SK-N-SH (cell line): ENCODE measurements at regions not wholly inside any gene's neighbourhood (a gene's known extent, or its start where the extent isn't known, plus 50 kb on each side); places are given as distances from the start of the nearest gene placed in this dataset.

Experiments used
- CTCF ChIA-PET: fragments of 300-600, 350-600 bp; formaldehyde crosslinking; extraction: SDS; loops from one replicate; lab custom pipeline; 2021; lab: Yijun Ruan, JAX
- POLR2A ChIA-PET: fragments of 350-600 bp; sonication (Branson Sonifier 250); formaldehyde crosslinking; extraction: SDS; loops from one replicate; lab custom pipeline; 2020; ENCODE audit warnings: antibody characterized with exemption, inconsistent platforms; lab: Yijun Ruan, JAX
- DNase-seq: peaks from one replicate; pipeline ENCODE4 v3.0.0; 2012
- H2AFZ ChIP-seq: fragments of 200-600 bp; sonication (generic); 2 replicates; pipeline ENCODE4 v1.8.1; 2016; ENCODE audit warnings: antibody characterized with exemption, mild to moderate bottlenecking, low read depth
- H3F3A ChIP-seq: fragments of 200-600 bp; sonication (generic); replicated peaks from 2 replicates; pipeline ENCODE3; 2016; ENCODE audit warnings: antibody characterized with exemption, mild to moderate bottlenecking; ENCODE audit not compliant: insufficient read depth
- H3K27ac ChIP-seq, 2 experiments: fragments of 200-500 bp in 1 of 2; fragments of 200-600 bp in 1 of 2; sonication (Bioruptor generic) in 1 of 2; sonication (generic), shearing (Covaris generic) in 1 of 2; 2 replicates each; pipeline versions ENCODE4 v1.5.1 to v1.6.1; 2014 to 2016; ENCODE audit warnings: low read depth in 2 of 2, inconsistent platforms in 1 of 2, low read length in 1 of 2, mild to moderate bottlenecking in 1 of 2, mixed read lengths in 1 of 2
- H3K27me3 ChIP-seq: fragments of 200-600 bp; sonication (generic), shearing (Covaris generic); 2 replicates; pipeline ENCODE4 v1.6.1; 2016; ENCODE audit warnings: mixed run types; ENCODE audit not compliant: insufficient read depth
- H3K36me3 ChIP-seq, 2 experiments: fragments of 200-500 bp in 1 of 2; fragments of 200-600 bp in 1 of 2; sonication (Bioruptor generic) in 1 of 2; sonication (generic) in 1 of 2; replicated peaks in 1 of 2; 2 replicates each; pipeline versions ENCODE3 to v1.5.1; 2014 to 2016; ENCODE audit warnings: low read length in 1 of 2, mild to moderate bottlenecking in 1 of 2; ENCODE audit not compliant: insufficient read depth in 2 of 2, control insufficient read depth in 1 of 2
- H3K4me1 ChIP-seq, 2 experiments: fragments of 200-500 bp in 1 of 2; fragments of 200-600 bp in 1 of 2; sonication (Bioruptor generic) in 1 of 2; sonication (generic), shearing (Covaris generic) in 1 of 2; 2 replicates each; pipeline versions ENCODE4 v1.5.1 to v1.6.1; 2014 to 2016; ENCODE audit warnings: low read depth in 1 of 2, low read length in 1 of 2, mixed run types in 1 of 2; ENCODE audit not compliant: insufficient read depth in 2 of 2, control insufficient read depth in 1 of 2
- H3K4me2 ChIP-seq: fragments of 200-600 bp; sonication (generic), shearing (Covaris generic); 2 replicates; pipeline ENCODE4 v1.6.1; 2017; ENCODE audit warnings: mixed run types
- H3K4me3 ChIP-seq, 2 experiments: fragments of 200-500 bp in 1 of 2; fragments of 200-600 bp in 1 of 2; sonication (Bioruptor generic) in 1 of 2; sonication (generic), shearing (Covaris generic) in 1 of 2; 2 replicates each; pipeline versions ENCODE4 v1.5.1 to v1.8.1; 2014 to 2016; ENCODE audit warnings: low read depth in 2 of 2, inconsistent platforms in 1 of 2, low read length in 1 of 2, mild to moderate bottlenecking in 1 of 2, mixed read lengths in 1 of 2, moderate library complexity in 1 of 2
- H3K79me2 ChIP-seq: fragments of 200-600 bp; sonication (generic); 2 replicates; pipeline ENCODE4 v1.8.1; 2017; ENCODE audit warnings: mild to moderate bottlenecking; ENCODE audit not compliant: insufficient read depth
- H3K9ac ChIP-seq: fragments of 200-600 bp; sonication (generic); 2 replicates; pipeline ENCODE4 v1.6.1; 2017; ENCODE audit warnings: mixed run types
- H3K9me2 ChIP-seq: fragments of 200-600 bp; sonication (generic); 2 replicates; pipeline ENCODE4 v1.6.1; 2017; ENCODE audit warnings: mixed run types
- H3K9me3 ChIP-seq: fragments of 200-600 bp; sonication (generic); 2 replicates; pipeline ENCODE4 v1.6.1; 2017; ENCODE audit warnings: mixed run types, mild to moderate bottlenecking, moderate library complexity
- H4K20me1 ChIP-seq: fragments of 200-600 bp; sonication (generic); 2 replicates; pipeline ENCODE4 v1.6.1; 2017; ENCODE audit warnings: mild to moderate bottlenecking, mixed run types; ENCODE audit not compliant: insufficient read depth
- CHD2 ChIP-seq: fragments of 150-350 bp; IDR thresholded peaks from 2 replicates; pipeline ENCODE4 v1.6.1; 2018; ENCODE audit warnings: low read length; ENCODE audit not compliant: partially characterized antibody
- EP300 ChIP-seq, 2 experiments: IDR thresholded peaks; 2 replicates each; pipeline versions ENCODE4 v1.4.0 to v1.6.1; 2012; ENCODE audit warnings: borderline replicate concordance in 1 of 2, low read depth in 1 of 2, low read length in 1 of 2
- EZH2phosphoT487 ChIP-seq: fragments of 200-600 bp; sonication (generic); IDR thresholded peaks from 2 replicates; pipeline ENCODE4 v1.6.1; 2017; ENCODE audit warnings: low read depth, mixed run types, mild to moderate bottlenecking, antibody characterized with exemption, moderate library complexity, borderline replicate concordance
- FOSL2 ChIP-seq: IDR thresholded peaks from 2 replicates; pipeline ENCODE4 v1.4.0; 2012; ENCODE audit warnings: low read depth, mild to moderate bottlenecking, moderate library complexity, borderline replicate concordance
- GABPA ChIP-seq: IDR thresholded peaks from 2 replicates; pipeline ENCODE4 v1.4.0; 2012; ENCODE audit warnings: low read depth, mild to moderate bottlenecking
- MEF2A ChIP-seq: IDR thresholded peaks from 2 replicates; pipeline ENCODE4 v1.4.0; 2012; ENCODE audit warnings: low read depth, borderline replicate concordance
- NFIC ChIP-seq: IDR thresholded peaks from 2 replicates; pipeline ENCODE4 v1.4.0; 2012; ENCODE audit warnings: borderline replicate concordance
- RCOR1 ChIP-seq: fragments of 150-350 bp; IDR thresholded peaks from 2 replicates; pipeline ENCODE4 v1.6.1; 2017; ENCODE audit warnings: antibody characterized with exemption, low read length
- RXRA ChIP-seq: IDR thresholded peaks from 2 replicates; pipeline ENCODE4 v1.4.0; 2012; ENCODE audit warnings: low read depth, mild to moderate bottlenecking, borderline replicate concordance
- SIN3A ChIP-seq: IDR thresholded peaks from 2 replicates; pipeline ENCODE4 v1.6.1; 2012; ENCODE audit warnings: low read depth, mild to moderate bottlenecking, low read length, moderate library complexity, borderline replicate concordance
- SMC3 ChIP-seq: IDR thresholded peaks from 2 replicates; pipeline ENCODE4 v1.6.1; 2012; ENCODE audit warnings: low read depth, low read length, improper control_type of control experiment
- YY1 ChIP-seq: IDR thresholded peaks from 2 replicates; pipeline ENCODE4 v1.4.0; 2012; ENCODE audit warnings: low read depth, mild to moderate bottlenecking
- WGBS: methylation state at CpG from one replicate; pipeline ENCODE4 v1.1.6; 2017; ENCODE audit warnings: low lambda C conversion rate; 5-methylcytosine and 5-hydroxymethylcytosine counted together
- TF ChIP-seq, protein P1 (sequence below): IDR thresholded peaks from 2 replicates; pipeline ENCODE4; 2012
- TF ChIP-seq, protein P2 (sequence below): IDR thresholded peaks from 2 replicates; pipeline ENCODE4 v1.4.0; 2012; ENCODE audit warnings: low read depth, borderline replicate concordance
- TF ChIP-seq, protein P3 (sequence below): fragments of 200-600 bp; sonication (generic); IDR thresholded peaks from 2 replicates; pipeline ENCODE4 v1.6.1; 2017; ENCODE audit warnings: antibody characterized with exemption, mild to moderate bottlenecking, moderate library complexity
- TF ChIP-seq, protein P4 (sequence below): fragments of 150-350 bp; IDR thresholded peaks from 2 replicates; pipeline ENCODE4 v1.6.1; 2017; ENCODE audit warnings: antibody characterized with exemption, low read length, low read depth, borderline replicate concordance

DNA sequence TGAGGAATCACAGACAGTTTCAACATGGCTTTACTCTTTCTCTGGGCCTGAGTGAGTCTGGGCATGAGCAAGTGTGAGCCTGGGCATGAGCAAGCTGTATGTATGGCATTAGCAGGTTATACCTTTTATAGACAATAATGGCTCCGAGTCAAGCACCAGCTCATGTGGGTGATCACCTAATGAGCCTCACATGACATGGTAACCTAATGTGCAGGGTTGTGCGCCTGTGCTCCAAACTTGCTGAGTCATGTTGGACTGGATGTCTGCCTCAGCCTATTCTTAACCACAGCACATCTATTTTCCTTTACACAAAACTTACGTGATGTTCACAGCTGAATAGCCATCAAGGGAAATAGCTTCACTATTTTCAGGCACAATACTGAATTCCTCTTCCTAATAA, 236.2 kb upstream of the NRIP1 start:
- CTCF ChIA-PET: no interaction called here

DNA sequence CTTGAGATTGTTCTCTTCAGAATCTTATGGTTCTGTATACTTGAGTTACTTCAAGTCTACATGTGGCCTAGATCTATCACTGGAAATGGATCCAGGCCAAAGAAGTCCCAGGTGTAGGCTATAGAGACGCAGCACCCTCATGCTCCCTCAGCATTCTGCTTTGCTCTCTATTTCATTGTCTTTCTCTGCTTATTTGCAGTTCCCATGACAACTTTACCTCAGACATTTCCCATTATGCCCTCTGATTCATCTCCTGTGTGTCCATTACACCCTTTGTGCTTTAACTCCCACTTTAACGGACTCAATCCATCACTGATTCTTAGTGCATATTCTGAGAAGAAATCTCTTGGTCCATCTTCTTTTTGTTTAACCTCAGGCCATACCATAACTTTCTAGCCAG, 236.9 kb upstream of the NRIP1 start:
- Histone ChIP-seq H3K9me3 (no peaks in the 10 kb centered on the region), H3K4me1 (no peaks in the 10 kb centered on the region), H4K20me1 (no peaks in the 10 kb centered on the region), H3K9me2 (no peaks in the 10 kb centered on the region), H2AFZ (no peak overlapping the region), H3K4me2 (no peak overlapping the region), H3K9ac (no peak overlapping the region), H3K27ac (no peak overlapping the region), H3K36me3 (no peaks in the 10 kb centered on the region), H3F3A (no peaks in the 10 kb centered on the region), H3K4me3 (no peak overlapping the region), H3K27me3 (no peaks in the 10 kb centered on the region), H3K79me2 (no peaks in the 10 kb centered on the region)
- TF ChIP-seq EP300 (IDR thresholded peaks at IDR 0.05; ENCODE audit: borderline replicate concordance in 1 of 2, low read depth in 1 of 2, low read length in 1 of 2) (no peak), GABPA (no peak), SMC3 (no peak), CHD2 (no peak), YY1 (no peak), MEF2A (no peak), NFIC (no peak), SIN3A (no peak), RXRA (no peak), FOSL2 (no peak), RCOR1 (no peak)
- TF ChIP-seq, protein P1, sequence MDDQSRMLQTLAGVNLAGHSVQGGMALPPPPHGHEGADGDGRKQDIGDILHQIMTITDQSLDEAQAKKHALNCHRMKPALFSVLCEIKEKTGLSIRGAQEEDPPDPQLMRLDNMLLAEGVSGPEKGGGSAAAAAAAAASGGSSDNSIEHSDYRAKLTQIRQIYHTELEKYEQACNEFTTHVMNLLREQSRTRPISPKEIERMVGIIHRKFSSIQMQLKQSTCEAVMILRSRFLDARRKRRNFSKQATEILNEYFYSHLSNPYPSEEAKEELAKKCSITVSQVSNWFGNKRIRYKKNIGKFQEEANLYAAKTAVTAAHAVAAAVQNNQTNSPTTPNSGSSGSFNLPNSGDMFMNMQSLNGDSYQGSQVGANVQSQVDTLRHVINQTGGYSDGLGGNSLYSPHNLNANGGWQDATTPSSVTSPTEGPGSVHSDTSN: no peak
- TF ChIP-seq, protein P2, sequence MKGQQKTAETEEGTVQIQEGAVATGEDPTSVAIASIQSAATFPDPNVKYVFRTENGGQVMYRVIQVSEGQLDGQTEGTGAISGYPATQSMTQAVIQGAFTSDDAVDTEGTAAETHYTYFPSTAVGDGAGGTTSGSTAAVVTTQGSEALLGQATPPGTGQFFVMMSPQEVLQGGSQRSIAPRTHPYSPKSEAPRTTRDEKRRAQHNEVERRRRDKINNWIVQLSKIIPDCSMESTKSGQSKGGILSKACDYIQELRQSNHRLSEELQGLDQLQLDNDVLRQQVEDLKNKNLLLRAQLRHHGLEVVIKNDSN: no peak
- TF ChIP-seq, protein P3, sequence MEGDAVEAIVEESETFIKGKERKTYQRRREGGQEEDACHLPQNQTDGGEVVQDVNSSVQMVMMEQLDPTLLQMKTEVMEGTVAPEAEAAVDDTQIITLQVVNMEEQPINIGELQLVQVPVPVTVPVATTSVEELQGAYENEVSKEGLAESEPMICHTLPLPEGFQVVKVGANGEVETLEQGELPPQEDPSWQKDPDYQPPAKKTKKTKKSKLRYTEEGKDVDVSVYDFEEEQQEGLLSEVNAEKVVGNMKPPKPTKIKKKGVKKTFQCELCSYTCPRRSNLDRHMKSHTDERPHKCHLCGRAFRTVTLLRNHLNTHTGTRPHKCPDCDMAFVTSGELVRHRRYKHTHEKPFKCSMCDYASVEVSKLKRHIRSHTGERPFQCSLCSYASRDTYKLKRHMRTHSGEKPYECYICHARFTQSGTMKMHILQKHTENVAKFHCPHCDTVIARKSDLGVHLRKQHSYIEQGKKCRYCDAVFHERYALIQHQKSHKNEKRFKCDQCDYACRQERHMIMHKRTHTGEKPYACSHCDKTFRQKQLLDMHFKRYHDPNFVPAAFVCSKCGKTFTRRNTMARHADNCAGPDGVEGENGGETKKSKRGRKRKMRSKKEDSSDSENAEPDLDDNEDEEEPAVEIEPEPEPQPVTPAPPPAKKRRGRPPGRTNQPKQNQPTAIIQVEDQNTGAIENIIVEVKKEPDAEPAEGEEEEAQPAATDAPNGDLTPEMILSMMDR: no peak
- TF ChIP-seq, protein P4, sequence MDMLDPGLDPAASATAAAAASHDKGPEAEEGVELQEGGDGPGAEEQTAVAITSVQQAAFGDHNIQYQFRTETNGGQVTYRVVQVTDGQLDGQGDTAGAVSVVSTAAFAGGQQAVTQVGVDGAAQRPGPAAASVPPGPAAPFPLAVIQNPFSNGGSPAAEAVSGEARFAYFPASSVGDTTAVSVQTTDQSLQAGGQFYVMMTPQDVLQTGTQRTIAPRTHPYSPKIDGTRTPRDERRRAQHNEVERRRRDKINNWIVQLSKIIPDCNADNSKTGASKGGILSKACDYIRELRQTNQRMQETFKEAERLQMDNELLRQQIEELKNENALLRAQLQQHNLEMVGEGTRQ: no peak
- ChIA-PET CTCF (no interaction called here), POLR2A (no interaction called here)
- DNase-seq: no peak
- 35% methylated on average over 2 of the region's 2 CpGs for WGBS

More for the DNA sequence above, 236.2 kb upstream of the NRIP1 start:
- no peak overlapping the region for H3K4me2 ChIP-seq
- POLR2A ChIA-PET: no interaction called here
- H2AFZ ChIP-seq: no peak overlapping the region
- no peaks in the 10 kb centered on the region for H3K9me3 ChIP-seq
- H3F3A ChIP-seq: no peaks in the 10 kb centered on the region
- H3K4me3 ChIP-seq: no peak overlapping the region
- H3K9me2 ChIP-seq: no peaks in the 10 kb centered on the region
- no peak for DNase-seq
- no peaks in the 10 kb centered on the region for H4K20me1 ChIP-seq
- H3K79me2 ChIP-seq: no peaks in the 10 kb centered on the region
- no peak overlapping the region for H3K9ac ChIP-seq
- H3K36me3 ChIP-seq: no peaks in the 10 kb centered on the region
- 5% methylated on average over 3 of the region's 3 CpGs for WGBS
- no peaks in the 10 kb centered on the region for H3K4me1 ChIP-seq
- no peaks in the 10 kb centered on the region for H3K27me3 ChIP-seq
- no peak overlapping the region for H3K27ac ChIP-seq
- TF ChIP-seq EP300 (IDR thresholded peaks at IDR 0.05; ENCODE audit: borderline replicate concordance in 1 of 2, low read depth in 1 of 2, low read length in 1 of 2): no peak
- no peak for TF ChIP-seq EZH2phosphoT487
- no peak for TF ChIP-seq GABPA
